ENCODE measurements at regions not wholly inside any gene's neighbourhood (a gene's known extent, or its start where the extent isn't known, plus 50 kb on each side); places are given as distances from the start of the nearest gene placed in this dataset.

GRCh38 chr12:116392061-116392460 is 114.6 kb upstream of the MED13L start:
- CTCF ChIA-PET: no interaction called here
- DNase-seq (ENCODE audit: low read depth, low spot score) (no peak), FAIRE-seq (no peak)
- Histone ChIP-seq H3K36me3 (ENCODE audit: control insufficient read depth in 2 of 2, extremely low read depth in 1 of 2, insufficient read depth in 2 of 2, low read length in 2 of 2) (no peaks in the 10 kb centered on the region), H3K4me1 (ENCODE audit: control insufficient read depth, extremely low read depth, insufficient read depth, low read length) (peaks cover 10% of the 10 kb centered on the region), H3K79me2 (ENCODE audit: control insufficient read depth, insufficient read depth, low read length) (no peaks in the 10 kb centered on the region), H3K9me1 (replicated peaks; ENCODE audit: control insufficient read depth, extremely low read depth, insufficient read depth, low read length) (no peaks in the 10 kb centered on the region), H2AFZ (ENCODE audit: low read depth, low read length) (no peak overlapping the region), H3K27me3 (ENCODE audit: control insufficient read depth in 2 of 2, insufficient read depth in 2 of 2, low read length in 2 of 2) (no peaks in the 10 kb centered on the region), H3K4me3 (replicated peaks in 1 of 3; ENCODE audit: insufficient read depth in 1 of 3, low read depth in 1 of 3, low read length in 3 of 3) (no peak overlapping the region), H3K9ac (replicated peaks; ENCODE audit: extremely low read depth, insufficient read depth, low read length) (no peak overlapping the region), H3K27ac (ENCODE audit: insufficient read depth, low read depth, low read length) (no peak overlapping the region), H3K9me3 (replicated peaks; ENCODE audit: control insufficient read depth, insufficient read depth, low read length) (no peaks in the 10 kb centered on the region), H4K20me1 (replicated peaks; ENCODE audit: control insufficient read depth, extremely low read depth, insufficient read depth, low read length) (no peaks in the 10 kb centered on the region), H3K4me2 (ENCODE audit: insufficient read depth, low read length) (no peak overlapping the region)
- no TSS peak for BruUV-seq (replicated peaks)
- no peak for TF ChIP-seq CTCF (IDR thresholded peaks at IDR 0.05; ENCODE audit: extremely low read depth in 1 of 2, insufficient read depth in 1 of 2, low read depth in 1 of 2, low read length in 2 of 2)
- TF ChIP-seq POLR2AphosphoS5 (IDR thresholded peaks at IDR 0.05; ENCODE audit: insufficient read depth, low read depth, low read length): no peak
- no peak for TF ChIP-seq FOS (IDR thresholded peaks at IDR 0.05; ENCODE audit: borderline replicate concordance, insufficient read depth, low read length)
- intact Hi-C loops (cut with micrococcal nuclease): no loop called here
- POLR2A ChIA-PET: no interaction called here
- dilution Hi-C loops (cut with MboI; ENCODE audit: extremely low pct_ligation_motif_present, low sequenced_read_pairs): no loop called here

- Histone ChIP-seq H3K27ac (ENCODE audit: insufficient read depth, low read depth, low read length) (no peak overlapping the region), H3K4me1 (ENCODE audit: control insufficient read depth, extremely low read depth, insufficient read depth, low read length) (peaks cover 10% of the 10 kb centered on the region), H3K9me1 (replicated peaks; ENCODE audit: control insufficient read depth, extremely low read depth, insufficient read depth, low read length) (no peaks in the 10 kb centered on the region), H2AFZ (ENCODE audit: low read depth, low read length) (no peak overlapping the region), H3K36me3 (ENCODE audit: control insufficient read depth in 2 of 2, extremely low read depth in 1 of 2, insufficient read depth in 2 of 2, low read length in 2 of 2) (no peaks in the 10 kb centered on the region), H3K9me3 (replicated peaks; ENCODE audit: control insufficient read depth, insufficient read depth, low read length) (no peaks in the 10 kb centered on the region), H3K9ac (replicated peaks; ENCODE audit: extremely low read depth, insufficient read depth, low read length) (no peak overlapping the region), H3K4me2 (ENCODE audit: insufficient read depth, low read length) (no peak overlapping the region), H3K27me3 (ENCODE audit: control insufficient read depth in 2 of 2, insufficient read depth in 2 of 2, low read length in 2 of 2) (no peaks in the 10 kb centered on the region), H3K79me2 (ENCODE audit: control insufficient read depth, insufficient read depth, low read length) (no peaks in the 10 kb centered on the region), H4K20me1 (replicated peaks; ENCODE audit: control insufficient read depth, extremely low read depth, insufficient read depth, low read length) (no peaks in the 10 kb centered on the region), H3K4me3 (replicated peaks in 1 of 3; ENCODE audit: insufficient read depth in 1 of 3, low read depth in 1 of 3, low read length in 3 of 3) (no peak overlapping the region)
- dilution Hi-C loops (cut with MboI; ENCODE audit: extremely low pct_ligation_motif_present, low sequenced_read_pairs) (no loop called here), intact Hi-C loops (cut with micrococcal nuclease) (no loop called here)
- TF ChIP-seq CTCF (IDR thresholded peaks at IDR 0.05; ENCODE audit: extremely low read depth in 1 of 2, insufficient read depth in 1 of 2, low read depth in 1 of 2, low read length in 2 of 2) (no peak), POLR2AphosphoS5 (IDR thresholded peaks at IDR 0.05; ENCODE audit: insufficient read depth, low read depth, low read length) (no peak), EZH2 (IDR thresholded peaks at IDR 0.05; ENCODE audit: borderline replicate concordance, low read depth, low read length, severe bottlenecking) (no peak), MAX (IDR thresholded peaks at IDR 0.05; ENCODE audit: insufficient read depth, insufficient read length) (no peak), POLR2A (IDR thresholded peaks at IDR 0.05; ENCODE audit: low read depth, low read length) (no peak), MYC (IDR thresholded peaks at IDR 0.05; ENCODE audit: low read depth, low read length) (no peak), FOS (IDR thresholded peaks at IDR 0.05; ENCODE audit: borderline replicate concordance, insufficient read depth, low read length) (no peak), GATA2 (IDR thresholded peaks at IDR 0.05; ENCODE audit: insufficient read depth, insufficient read length, low read depth, low read length) (no peak), JUN (IDR thresholded peaks at IDR 0.05; ENCODE audit: borderline replicate concordance, insufficient read depth, insufficient read length, low read depth) (no peak)
- BruUV-seq (replicated peaks): no TSS peak
- ChIA-PET CTCF (interaction anchor here (0.8 kb wide), 1 partner anchor 27 kb away, joined by 3 read pairs; no protein-coding TSS in a partner anchor), POLR2A (no interaction called here)
- FAIRE-seq (no peak), DNase-seq (ENCODE audit: low read depth, low spot score) (no peak)
Measured at GRCh38 chr12:116393255-116393654, 115.8 kb upstream of the MED13L start.
